H1 (cell line): ENCODE measurements at regions not wholly inside any gene's neighbourhood (a gene's known extent, or its start where the extent isn't known, plus 50 kb on each side); places are given as distances from the start of the nearest gene placed in this dataset.

Experiments used
- CTCF ChIA-PET: fragments of 300-600 bp; sonication (Branson Sonifier 250); formaldehyde crosslinking; loops from one replicate; lab custom pipeline; 2021; ENCODE audit not compliant: partially characterized antibody; lab: Charles Lee
- POLR2A ChIA-PET: fragments of 300-600 bp; sonication (Branson Sonifier 250); formaldehyde crosslinking; loops from one replicate; lab custom pipeline; 2021; ENCODE audit warnings: inconsistent platforms; ENCODE audit not compliant: partially characterized antibody; lab: Charles Lee
- DNase-seq, 2 experiments: peaks; one replicate each; pipeline versions ENCODE4 v3.0.0 to v3.0.0-alpha.2; 2010 to 2022; ENCODE audit warnings: low spot score in 2 of 2, low read depth in 1 of 2, mixed read lengths in 1 of 2
- FAIRE-seq: peaks from 2 replicates; lab custom pipeline; 2011; peaks lifted over from hg19 to GRCh38; lab: Jason Lieb, UNC
- H2AFZ ChIP-seq: 2 replicates; pipeline ENCODE4 v1.8.1; 2012; ENCODE audit warnings: low read length, inconsistent platforms
- H2AK5ac ChIP-seq: 2 replicates; pipeline ENCODE4 v1.6.1; 2013; ENCODE audit warnings: low read depth, low read length
- H2BK120ac ChIP-seq: replicated peaks from 2 replicates; pipeline ENCODE3; 2013; ENCODE audit warnings: low read depth, low read length, inconsistent platforms
- H2BK12ac ChIP-seq: 2 replicates; pipeline ENCODE4 v1.6.1; 2013; ENCODE audit warnings: low read depth, low read length
- H2BK15ac ChIP-seq: 2 replicates; pipeline ENCODE4 v1.6.1; 2013; ENCODE audit warnings: low read length
- H2BK20ac ChIP-seq: 2 replicates; pipeline ENCODE4 v1.6.1; 2013; ENCODE audit warnings: low read length
- H2BK5ac ChIP-seq: 2 replicates; pipeline ENCODE4 v1.6.1; 2013; ENCODE audit warnings: low read depth, low read length
- H3K14ac ChIP-seq: 2 replicates; pipeline ENCODE4 v1.6.1; 2013; ENCODE audit warnings: inconsistent platforms; ENCODE audit not compliant: insufficient read length
- H3K18ac ChIP-seq: 2 replicates; pipeline ENCODE4 v1.6.1; 2013; ENCODE audit warnings: low read length; ENCODE audit errors: extremely low read depth
- H3K23ac ChIP-seq: 2 replicates; pipeline ENCODE4 v1.6.1; 2013; ENCODE audit warnings: inconsistent platforms; ENCODE audit not compliant: insufficient read length
- H3K23me2 ChIP-seq: 2 replicates; pipeline ENCODE4 v1.6.1; 2013; ENCODE audit warnings: low read depth, low read length
- H3K27ac ChIP-seq: 2 replicates; pipeline ENCODE4 v1.6.1; 2011; ENCODE audit warnings: low read depth, low read length, inconsistent platforms
- H3K27me3 ChIP-seq, 4 experiments: replicated peaks in 1 of 4; 1 replicate in 1 of 4; 2 replicates in 3 of 4; pipeline versions ENCODE4 v1.6.1 to v1.8.1; 2011 to 2013; ENCODE audit warnings: low read length in 3 of 4, mild to moderate bottlenecking in 3 of 4, inconsistent platforms in 2 of 4, mixed read lengths in 2 of 4, moderate library complexity in 1 of 4; ENCODE audit not compliant: control insufficient read depth in 3 of 4, insufficient read depth in 3 of 4; ENCODE audit errors: extremely low read depth in 1 of 4
- H3K36me3 ChIP-seq, 4 experiments: 2 replicates each; pipeline versions ENCODE4 v1.6.1 to v1.8.1; 2011 to 2013; ENCODE audit warnings: mild to moderate bottlenecking in 4 of 4, low read length in 3 of 4, moderate library complexity in 2 of 4, control low read depth in 1 of 4, inconsistent platforms in 1 of 4; ENCODE audit not compliant: insufficient read depth in 4 of 4, control insufficient read depth in 2 of 4
- H3K4ac ChIP-seq: replicated peaks from 2 replicates; pipeline ENCODE3; 2013; ENCODE audit warnings: low read length, low read depth, mixed read lengths, inconsistent platforms; ENCODE audit not compliant: insufficient read length
- H3K4me1 ChIP-seq, 4 experiments: replicated peaks in 1 of 4; 1 replicate in 1 of 4; 2 replicates in 3 of 4; pipeline versions ENCODE4 v1.6.1 to v1.8.1; 2011 to 2013; ENCODE audit warnings: low read length in 3 of 4, inconsistent platforms in 2 of 4, mixed read lengths in 1 of 4; ENCODE audit not compliant: insufficient read depth in 4 of 4, control insufficient read depth in 3 of 4
- H3K4me2 ChIP-seq, 2 experiments: 2 replicates each; pipeline versions ENCODE4 v1.6.1 to v1.8.1; 2011 to 2013; ENCODE audit warnings: low read depth in 2 of 2, low read length in 2 of 2, control low read depth in 1 of 2, inconsistent platforms in 1 of 2, mild to moderate bottlenecking in 1 of 2; ENCODE audit not compliant: insufficient read depth in 1 of 2
- H3K4me3 ChIP-seq, 4 experiments: fragments of 200-600, 300-600 bp in 1 of 4; sonication (generic), shearing (Covaris generic), sonication (Bioruptor Twin) in 1 of 4; 2 replicates each; pipeline versions ENCODE4 v1.5.1 to v1.8.1; 2011 to 2016; ENCODE audit warnings: low read length in 4 of 4, low read depth in 3 of 4, control low read depth in 2 of 4, inconsistent platforms in 2 of 4, mild to moderate bottlenecking in 2 of 4, mixed read lengths in 1 of 4, moderate library complexity in 1 of 4; ENCODE audit not compliant: insufficient read depth in 2 of 4; ENCODE audit errors: extremely low read depth in 1 of 4
- H3K56ac ChIP-seq: replicated peaks from 2 replicates; pipeline ENCODE3; 2013; ENCODE audit warnings: low read depth, mild to moderate bottlenecking, mixed read lengths, low read length, inconsistent platforms; ENCODE audit not compliant: insufficient read length
- H3K79me1 ChIP-seq: 2 replicates; pipeline ENCODE4 v1.6.1; 2013; ENCODE audit warnings: low read depth, low read length, control low read depth
- H3K79me2 ChIP-seq, 2 experiments: 2 replicates each; pipeline versions ENCODE4 v1.6.1 to v1.8.1; 2012 to 2013; ENCODE audit warnings: low read length in 2 of 2, mild to moderate bottlenecking in 2 of 2, inconsistent platforms in 1 of 2; ENCODE audit not compliant: insufficient read depth in 2 of 2, control insufficient read depth in 1 of 2
- H3K9ac ChIP-seq, 4 experiments: replicated peaks in 1 of 4; 1 replicate in 1 of 4; 2 replicates in 3 of 4; pipeline versions ENCODE4 v1.6.1 to v1.8.1; 2011 to 2013; ENCODE audit warnings: low read depth in 3 of 4, low read length in 3 of 4, control low read depth in 2 of 4, mild to moderate bottlenecking in 2 of 4, moderate library complexity in 2 of 4, inconsistent platforms in 1 of 4; ENCODE audit errors: extremely low read depth in 1 of 4
- H3K9me3 ChIP-seq, 2 experiments: 2 replicates each; pipeline versions ENCODE4 v1.6.1 to v1.8.1; 2012 to 2013; ENCODE audit warnings: mild to moderate bottlenecking in 2 of 2, moderate library complexity in 2 of 2, control low read depth in 1 of 2, inconsistent platforms in 1 of 2, low read depth in 1 of 2, low read length in 1 of 2, mixed read lengths in 1 of 2; ENCODE audit not compliant: insufficient read depth in 2 of 2
- H4K20me1 ChIP-seq, 2 experiments: replicated peaks in 1 of 2; 2 replicates each; pipeline versions ENCODE3 to v1.8.1; 2011 to 2013; ENCODE audit warnings: inconsistent platforms in 2 of 2, low read length in 2 of 2, mild to moderate bottlenecking in 1 of 2; ENCODE audit not compliant: insufficient read depth in 2 of 2, control insufficient read depth in 1 of 2
- H4K5ac ChIP-seq: 2 replicates; pipeline ENCODE4 v1.6.1; 2013; ENCODE audit warnings: low read length, low read depth, mixed read lengths, inconsistent platforms; ENCODE audit not compliant: insufficient read length
- H4K8ac ChIP-seq: 2 replicates; pipeline ENCODE4 v1.8.0; 2013; ENCODE audit warnings: mild to moderate bottlenecking, moderate library complexity, low read length, inconsistent platforms; ENCODE audit not compliant: insufficient read depth; ENCODE audit errors: extremely low read depth
- H4K91ac ChIP-seq: replicated peaks from 2 replicates; pipeline ENCODE3; 2013; ENCODE audit warnings: low read length, mixed read lengths, inconsistent platforms; ENCODE audit not compliant: insufficient read length
- FOSL1 ChIP-seq: IDR thresholded peaks from 2 replicates; pipeline ENCODE4 v1.6.1; 2011; ENCODE audit warnings: mild to moderate bottlenecking, low read depth, low read length, moderate library complexity; ENCODE audit not compliant: insufficient read depth
- NRF1 ChIP-seq: IDR thresholded peaks from 2 replicates; pipeline ENCODE4 v1.6.1; 2011; ENCODE audit warnings: mild to moderate bottlenecking, low read depth, low read length, improper control_type of control experiment
- POU5F1 ChIP-seq: IDR thresholded peaks from 2 replicates; pipeline ENCODE4 v1.6.1; 2011; ENCODE audit warnings: low read depth, mild to moderate bottlenecking, low read length, moderate library complexity
- RXRA ChIP-seq: IDR thresholded peaks from 2 replicates; pipeline ENCODE4 v1.6.1; 2011; ENCODE audit warnings: low read depth, mild to moderate bottlenecking, low read length, moderate library complexity; ENCODE audit not compliant: insufficient read depth
- WGBS, 2 experiments: shearing (Covaris generic) in 1 of 2; methylation state at CpG; one replicate each; pipeline versions ENCODE4 v1.1.6 to v1.1.7; 2013 to 2015; ENCODE audit warnings: low lambda C conversion rate in 2 of 2, mixed read lengths in 2 of 2, inconsistent platforms in 1 of 2, low coverage in 1 of 2, missing lambda C conversion rate in 1 of 2; ENCODE audit not compliant: insufficient replicate concordance in 2 of 2, insufficient coverage in 1 of 2, insufficient read length in 1 of 2; ENCODE audit errors: extremely low coverage in 1 of 2, missing lambda C conversion rate in 1 of 2; 5-methylcytosine and 5-hydroxymethylcytosine counted together

DNA sequence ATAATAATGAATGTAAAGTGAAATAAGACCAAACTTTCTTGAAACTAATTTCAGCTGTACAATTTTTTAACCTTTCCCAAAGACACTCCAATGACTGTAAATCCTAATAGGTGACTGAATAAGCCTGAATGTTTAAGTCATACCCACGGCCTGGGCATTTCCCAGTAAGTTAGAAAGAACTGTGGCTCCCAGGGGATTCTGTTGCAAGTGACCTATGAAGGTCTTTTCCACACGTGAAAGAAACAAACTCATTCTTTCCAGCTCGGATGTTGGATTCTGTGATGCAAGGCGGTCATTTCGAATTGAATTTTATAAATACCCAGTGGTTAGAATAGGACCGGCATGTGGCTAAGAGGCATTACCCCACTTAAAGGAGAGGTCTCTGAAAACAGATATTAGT is 1134.4 kb downstream of the GALC start (continued):
- no peak for TF ChIP-seq POU5F1
- TF ChIP-seq, all 59 proteins: peak for 0

DNA sequence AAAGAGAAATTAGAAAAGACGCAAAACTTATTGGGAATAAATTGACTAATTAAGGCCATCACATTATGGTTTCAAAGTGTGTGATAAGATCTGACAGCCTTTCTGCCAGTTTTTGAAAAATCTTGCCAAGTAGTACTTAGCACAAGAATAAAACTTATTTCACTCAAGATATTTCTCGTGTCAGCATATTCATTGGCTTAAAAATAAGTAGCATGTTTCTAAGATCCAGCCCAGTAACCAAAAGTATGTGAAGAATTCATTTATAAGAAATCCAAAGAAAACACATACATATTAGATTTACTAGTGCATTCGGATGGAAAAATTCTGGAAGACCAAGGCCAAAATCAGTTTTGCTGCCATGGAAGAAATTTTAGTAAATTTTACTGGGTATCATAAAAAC is 1135.0 kb downstream of the GALC start:
- Histone ChIP-seq H3K4me2 (no peak overlapping the region), H4K20me1 (no peaks in the 10 kb centered on the region), H2AFZ (no peak overlapping the region), H3K9me3 (no peaks in the 10 kb centered on the region), H3K4me1 (no peaks in the 10 kb centered on the region), H3K23me2 (no peaks in the 10 kb centered on the region), H3K4me3 (no peak overlapping the region), H3K27me3 (no peaks in the 10 kb centered on the region), H2BK5ac (no peak overlapping the region), H3K27ac (no peak overlapping the region), H3K4ac (no peak overlapping the region), H2BK120ac (no peak overlapping the region), H3K23ac (no peak overlapping the region), H3K14ac (no peak overlapping the region), H2BK20ac (no peak overlapping the region), H4K91ac (no peak overlapping the region), H4K5ac (no peak overlapping the region), H4K8ac (no peak overlapping the region), H3K79me2 (no peaks in the 10 kb centered on the region), H3K9ac (no peak overlapping the region), H3K56ac (no peak overlapping the region), H3K36me3 (no peaks in the 10 kb centered on the region), H3K79me1 (no peaks in the 10 kb centered on the region), H2BK12ac (no peak overlapping the region), H2BK15ac (no peak overlapping the region), H2AK5ac (no peak overlapping the region), H3K18ac (no peak overlapping the region)
- WGBS, 2 experiments, result 89% methylated on average over 3 of the region's 3 CpGs; no CpG with 5 or more reads in 1 of the 2 experiments
- DNase-seq (no peak), FAIRE-seq (no peak)
- POLR2A ChIA-PET, result interaction anchor here (0.6 kb wide), 1 partner anchor 62 kb away, joined by 3 read pairs; no protein-coding TSS in a partner anchor
- CTCF ChIA-PET, result no interaction called here
- TF ChIP-seq FOSL1 (no peak), RXRA (no peak), NRF1 (no peak)
